ENCODE measurements at regions not wholly inside any gene's neighbourhood (a gene's known extent, or its start where the extent isn't known, plus 50 kb on each side); places are given as distances from the start of the nearest gene placed in this dataset.

DNA sequence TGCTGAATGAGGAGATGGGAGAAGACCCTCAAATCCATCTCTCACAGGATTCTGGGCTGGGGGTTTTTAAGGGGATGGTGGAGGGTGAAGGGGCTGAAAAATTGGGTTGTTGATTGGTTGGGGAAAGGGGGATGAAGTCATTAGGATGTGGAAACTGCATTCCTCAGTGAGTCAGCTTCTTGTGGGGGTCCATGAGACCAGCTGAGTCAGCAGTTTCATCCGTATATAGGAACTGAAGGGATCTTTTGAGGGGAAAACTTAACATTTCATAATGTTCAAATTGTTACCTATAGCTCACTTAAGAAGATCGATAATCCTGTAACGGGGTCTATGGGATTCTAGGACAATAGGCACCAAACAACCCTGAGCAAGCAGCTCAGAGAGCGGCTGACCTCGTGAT lies 213.4 kb downstream of the CBLN1 start:
- no peak for DNase-seq

DNA sequence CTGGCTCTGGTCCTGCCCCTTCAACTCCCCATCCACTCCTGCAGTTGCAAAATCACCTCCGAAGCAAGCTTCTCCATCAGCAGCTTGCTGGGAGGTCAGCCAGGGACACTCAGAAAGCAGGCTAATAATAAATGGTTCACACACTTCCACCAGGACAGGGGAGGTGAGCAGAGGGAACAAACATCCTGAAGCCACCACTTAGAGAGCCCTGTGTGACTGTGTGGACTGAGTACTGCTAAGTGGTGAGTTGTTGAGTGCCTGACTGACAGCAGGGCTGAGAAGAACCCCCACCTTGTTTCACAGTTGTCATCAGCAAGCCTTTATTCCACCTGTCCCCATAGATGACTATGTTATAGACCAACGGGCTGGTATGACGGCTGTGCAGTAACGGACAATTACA lies 213.9 kb downstream of the CBLN1 start:
- no peak for DNase-seq

DNA sequence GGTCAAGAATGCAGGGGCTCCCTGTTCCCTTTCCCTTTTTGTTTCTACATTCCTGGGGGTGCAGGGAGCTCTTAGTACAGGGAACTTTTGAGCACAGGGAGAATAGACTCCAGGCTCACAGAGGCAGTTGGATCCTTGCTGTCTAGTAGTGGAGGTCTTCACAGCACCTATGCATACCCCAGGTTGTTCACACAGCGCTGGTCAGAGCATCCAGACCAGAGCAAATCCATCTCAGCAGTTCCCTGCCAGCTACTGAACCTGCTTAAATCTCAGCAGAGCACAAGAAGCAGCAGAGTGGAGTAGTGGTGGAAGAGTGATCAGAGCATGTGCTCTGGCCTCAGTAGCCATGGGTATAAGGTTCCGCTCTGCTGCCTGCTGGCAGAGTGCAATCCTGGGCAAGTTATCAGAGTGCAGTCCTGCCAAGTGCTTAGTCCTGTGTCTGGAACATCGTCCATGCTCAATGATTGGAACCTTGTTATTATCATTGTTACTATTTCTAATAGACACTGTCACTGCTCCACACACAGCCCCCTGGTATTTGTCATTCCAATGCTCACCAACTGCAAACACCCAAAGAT lies 220.4 kb downstream of the CBLN1 start:
- DNase-seq = no peak

DNA sequence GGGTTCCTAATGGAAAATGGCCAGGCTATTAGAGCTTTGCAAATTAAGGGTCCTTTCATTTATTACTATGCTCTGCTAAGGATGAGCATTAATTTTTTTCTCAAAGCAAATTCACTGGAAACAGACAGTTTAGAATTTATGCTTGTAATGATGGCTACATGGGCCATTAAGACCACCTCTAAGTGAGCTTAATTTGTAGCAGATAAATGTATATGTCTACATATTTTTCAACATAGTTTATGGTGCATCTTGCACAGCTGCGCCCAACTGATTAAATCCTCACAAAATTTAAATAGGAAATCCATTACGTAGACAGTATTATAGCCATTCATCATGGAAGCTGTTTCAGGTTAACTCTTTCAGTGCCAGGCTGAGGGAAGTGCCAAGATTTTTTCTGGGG lies 220.9 kb downstream of the CBLN1 start:
- DNase-seq = no peak

DNA sequence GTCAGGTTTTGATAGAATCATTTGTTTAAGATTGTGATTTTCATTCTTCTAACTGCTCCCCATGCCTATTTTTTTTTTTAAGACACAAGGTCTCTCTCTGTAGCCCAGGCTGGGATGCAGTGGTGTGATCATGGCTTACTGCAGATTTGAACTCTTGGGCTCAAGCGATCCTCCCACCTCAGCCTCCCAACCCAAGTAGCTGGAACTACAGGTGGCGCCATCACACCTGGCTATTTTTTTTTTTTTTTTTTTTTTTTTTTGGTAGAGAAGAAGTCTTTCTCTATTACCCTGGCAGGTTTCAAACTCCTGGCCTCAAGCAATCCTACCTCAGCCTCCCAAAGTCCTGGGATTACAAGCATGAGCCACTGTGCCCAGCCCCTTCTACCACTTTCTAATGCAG lies 223.3 kb downstream of the CBLN1 start:
- DNase-seq = peak; percentile 8

DNA sequence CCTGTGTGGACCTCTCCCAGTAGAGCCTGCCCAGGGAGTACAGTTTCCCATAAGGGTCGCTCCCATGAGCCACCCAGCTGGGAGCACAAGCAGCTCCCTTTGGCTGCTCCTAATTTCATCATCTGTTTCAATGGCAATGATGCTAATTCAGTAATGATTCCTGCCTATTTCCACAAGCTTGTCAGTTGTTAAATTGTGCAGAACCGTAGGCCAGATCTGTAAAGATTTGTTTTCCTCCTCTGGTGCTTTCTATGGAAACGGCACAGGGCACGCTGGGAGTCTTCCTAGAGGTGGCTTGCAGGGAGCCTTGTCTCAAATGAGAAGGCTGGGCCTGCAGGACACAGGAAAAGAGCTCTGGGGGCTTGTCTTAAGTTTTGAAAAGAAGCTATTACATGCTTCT lies 223.7 kb downstream of the CBLN1 start:
- no peak for DNase-seq

DNA sequence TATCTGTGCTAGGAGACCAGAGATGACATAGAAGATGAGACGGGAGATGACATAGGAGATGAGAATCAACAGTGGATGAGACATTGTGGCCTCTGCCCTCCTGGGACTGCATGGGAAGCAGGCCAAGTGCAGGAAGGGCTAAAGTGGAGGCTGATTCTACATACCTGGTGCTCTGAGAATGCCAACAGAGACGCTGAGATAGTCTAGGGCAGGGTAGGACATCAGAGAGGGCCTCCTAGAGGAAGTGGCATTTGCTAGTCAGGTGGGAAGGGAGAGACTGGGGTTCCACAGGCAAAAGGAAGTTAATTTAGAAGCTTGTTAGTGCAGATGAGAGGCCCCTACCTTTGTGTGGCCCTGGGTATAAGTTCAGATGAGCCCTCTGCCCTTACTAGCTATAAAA lies 224.2 kb downstream of the CBLN1 start:
- no peak for DNase-seq

DNA sequence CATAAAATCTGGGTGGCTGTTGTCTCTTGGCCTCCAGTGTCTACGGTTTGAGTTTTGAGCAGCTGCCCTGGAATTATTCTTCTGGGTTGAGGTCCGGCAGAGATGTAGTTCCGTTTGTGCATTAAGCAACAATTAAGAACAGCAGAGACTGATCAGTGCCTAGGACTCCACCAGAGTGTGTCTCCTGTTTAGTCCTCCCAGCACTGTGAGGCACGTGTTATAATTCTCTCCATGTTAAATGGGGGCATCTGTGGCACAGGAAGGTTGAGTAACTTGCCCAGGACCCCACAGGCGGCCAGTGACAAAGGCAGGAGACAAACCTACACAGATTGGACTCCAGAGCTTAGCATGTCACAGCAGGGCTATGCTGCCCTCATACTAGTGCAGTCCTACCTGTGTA lies 225.1 kb downstream of the CBLN1 start:
- no peak for DNase-seq

DNA sequence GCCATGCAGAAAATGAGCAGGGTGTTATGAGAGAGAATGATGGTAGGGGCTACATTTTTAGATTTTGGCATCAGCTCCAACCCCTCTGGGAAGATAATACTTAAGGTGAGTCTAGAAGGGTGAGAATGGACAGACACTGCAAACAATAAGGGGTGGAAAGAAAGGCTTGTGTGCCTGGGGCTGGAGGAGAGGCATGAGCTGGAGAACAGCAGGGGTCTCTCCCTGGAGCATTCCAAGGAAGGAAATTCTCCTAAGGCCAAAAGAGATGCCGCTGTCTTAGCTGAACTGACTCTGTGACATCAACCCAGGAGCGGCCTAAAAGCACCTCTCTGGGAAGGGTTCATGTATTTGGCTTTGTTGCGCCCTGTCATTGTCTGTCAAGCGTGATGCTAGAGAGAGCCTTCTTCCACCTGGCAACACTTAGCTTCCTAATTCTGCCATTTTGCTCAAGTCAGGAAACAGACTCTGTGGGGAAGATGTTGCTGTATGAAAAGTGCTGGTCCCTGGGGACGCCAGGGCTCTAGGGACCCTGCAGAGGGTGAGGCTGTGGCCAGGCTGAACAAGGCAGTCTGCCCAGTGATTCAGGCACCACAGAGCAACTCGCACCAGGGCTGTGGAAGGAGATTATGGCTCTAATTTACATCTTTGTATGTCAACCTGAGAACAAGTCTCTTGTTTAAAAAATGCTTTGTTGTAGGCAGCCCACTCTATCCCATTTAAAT lies 225.7 kb downstream of the CBLN1 start:
- DNase-seq = no peak

DNA sequence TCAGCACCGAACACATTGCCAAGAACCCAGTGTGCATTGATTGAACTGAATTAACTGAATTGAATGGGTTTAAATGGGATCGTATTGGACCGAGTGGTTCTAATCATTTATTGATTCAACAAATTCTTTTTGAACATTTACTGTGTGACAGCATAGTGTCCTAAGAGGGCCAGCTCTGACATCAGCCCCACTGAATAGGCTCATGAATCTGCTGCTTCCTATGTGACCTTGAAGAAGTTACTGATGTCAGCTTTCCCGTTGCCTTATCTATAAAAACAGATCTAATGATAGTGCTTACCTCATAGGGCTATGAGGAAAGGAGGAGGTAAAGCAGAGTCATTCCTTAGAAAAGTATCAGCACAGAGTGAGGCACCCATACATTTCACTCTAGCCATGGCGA lies 226.3 kb downstream of the CBLN1 start:
- no peak for DNase-seq

DNA sequence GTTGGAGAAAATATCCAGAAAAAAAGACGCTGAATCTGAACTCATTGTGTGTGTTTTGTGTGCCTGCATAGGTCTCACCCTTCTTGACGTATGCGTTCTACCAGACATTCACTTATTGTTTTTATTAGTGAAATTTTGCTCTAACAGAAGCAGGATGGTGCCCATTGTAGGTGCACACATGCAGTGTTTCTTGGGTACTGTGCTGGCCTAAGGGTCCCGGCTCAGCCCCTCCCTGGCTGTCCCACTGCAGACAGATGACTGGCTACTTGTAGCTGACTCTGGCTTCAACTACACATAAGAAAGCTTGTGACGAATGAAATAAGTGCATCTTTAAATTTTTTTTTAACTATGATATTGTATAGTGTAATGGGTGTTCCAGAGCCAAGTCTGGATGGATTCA lies 227.0 kb downstream of the CBLN1 start:
- DNase-seq = no peak

DNA sequence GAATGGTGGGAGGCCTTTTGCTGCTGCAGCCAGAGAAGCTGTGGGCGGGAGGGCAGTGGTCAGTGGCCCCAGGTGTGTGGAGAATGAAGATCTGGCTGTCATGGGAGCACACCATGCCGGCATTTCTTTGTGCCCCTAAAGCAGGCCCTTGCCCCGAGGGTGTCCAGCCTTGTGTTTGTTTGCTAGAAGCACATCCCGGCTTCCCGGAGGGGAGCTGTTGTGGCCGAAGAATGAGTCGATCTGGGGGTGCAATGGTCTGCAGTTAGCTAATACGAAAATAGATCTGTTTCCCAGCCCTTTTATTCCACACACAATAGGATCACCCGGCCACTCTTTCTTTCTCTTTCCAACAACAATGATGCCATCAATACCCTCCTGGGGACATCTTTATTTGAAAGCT lies 228.8 kb downstream of the CBLN1 start:
- DNase-seq = no peak

DNA sequence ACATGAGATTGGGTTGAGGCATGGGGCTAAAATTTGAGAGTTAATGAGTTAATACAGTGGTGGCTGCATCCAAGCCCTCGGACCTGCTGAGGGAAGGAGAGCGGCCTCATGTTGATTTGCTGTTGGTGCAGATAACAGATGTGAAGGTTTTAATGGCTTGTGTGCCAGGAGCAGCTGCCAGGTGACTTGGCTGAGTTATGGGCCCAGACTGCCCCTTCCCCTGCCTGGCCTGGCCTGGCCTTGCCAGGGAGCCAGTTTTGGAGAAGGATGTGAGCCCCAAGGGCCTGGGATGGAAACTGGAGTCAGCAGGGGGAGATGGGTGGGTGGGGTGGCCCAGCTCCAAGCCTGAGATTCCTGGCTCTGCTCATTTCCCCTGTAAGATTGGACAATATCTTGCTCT lies 230.1 kb downstream of the CBLN1 start:
- no peak for DNase-seq

DNA sequence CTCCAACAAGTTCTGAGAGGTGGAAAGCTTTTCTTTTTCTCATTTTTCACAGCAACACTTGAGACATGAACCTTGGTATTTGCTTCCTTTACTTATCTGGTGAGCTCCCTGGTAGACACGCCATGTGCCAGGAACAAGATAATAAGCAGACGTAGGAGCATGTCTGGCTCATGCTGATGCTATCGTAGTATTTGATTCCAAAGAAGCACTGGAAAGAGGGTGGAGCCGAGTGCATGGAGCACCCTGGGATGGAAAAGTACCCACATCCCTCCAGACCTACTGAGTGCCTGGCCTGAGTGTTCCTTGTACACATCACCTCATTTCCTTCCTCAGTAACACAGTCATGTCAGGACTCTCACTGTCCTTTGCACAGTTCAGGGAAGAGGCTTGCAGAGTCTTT lies 231.0 kb downstream of the CBLN1 start:
- DNase-seq = no peak

DNA sequence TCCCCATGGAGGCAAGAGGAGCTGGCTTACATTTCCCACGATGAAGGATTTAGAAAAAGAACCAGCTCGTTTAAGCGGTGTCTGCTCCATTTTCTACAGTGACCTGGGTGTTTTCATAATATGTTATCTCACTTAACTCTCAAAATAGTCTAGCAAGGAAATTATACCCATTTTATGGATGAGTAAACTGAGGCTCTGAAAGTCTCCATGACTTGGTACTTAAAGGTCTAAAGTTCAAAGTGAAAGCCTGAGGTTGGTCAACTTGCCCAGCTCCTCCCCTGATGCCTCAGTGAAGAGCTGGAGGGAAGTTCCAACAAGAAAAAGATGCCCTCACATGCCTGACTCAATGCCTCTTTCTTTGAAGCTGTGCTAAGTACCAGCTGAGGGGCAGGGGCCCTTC lies 232.0 kb downstream of the CBLN1 start:
- DNase-seq = no peak

DNA sequence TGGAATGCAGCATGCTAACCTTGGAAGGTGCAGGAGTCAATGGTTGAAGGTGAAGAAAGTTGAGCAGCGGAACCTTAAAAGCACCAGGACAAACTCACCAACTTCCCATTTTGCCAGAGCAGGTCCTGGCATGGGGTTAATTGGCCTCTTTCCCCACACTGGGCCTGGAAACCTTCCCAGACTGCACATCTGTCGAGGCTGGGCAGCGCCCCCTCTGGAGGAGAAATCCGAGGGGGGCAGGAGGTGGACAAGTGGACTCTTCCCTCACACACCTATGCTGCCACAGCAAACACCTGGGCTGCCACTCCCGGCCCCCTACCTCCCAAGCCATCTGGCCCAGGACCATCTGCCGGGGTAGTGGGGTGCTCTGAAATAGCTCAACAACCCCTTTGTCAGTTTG lies 232.4 kb downstream of the CBLN1 start:
- DNase-seq = no peak

DNA sequence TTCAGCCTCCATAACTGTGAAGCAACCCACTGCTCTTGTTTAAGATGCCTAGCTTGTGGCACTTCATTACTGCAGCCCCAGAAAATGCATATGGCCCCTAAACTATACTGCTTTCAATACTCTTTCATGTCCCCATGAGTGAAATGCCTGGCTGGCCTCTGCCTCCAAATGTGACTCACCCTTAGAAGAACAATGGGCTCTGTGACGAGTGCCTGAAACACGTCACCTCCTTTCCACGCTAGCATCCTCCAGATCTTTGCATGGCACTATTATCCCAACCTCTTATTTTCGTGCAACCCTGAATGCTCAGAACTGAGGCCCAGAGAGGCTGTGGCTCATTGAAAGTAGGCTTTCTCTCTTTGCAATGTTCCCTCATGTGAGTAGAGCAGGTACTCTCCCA lies 233.1 kb downstream of the CBLN1 start:
- no peak for DNase-seq

DNA sequence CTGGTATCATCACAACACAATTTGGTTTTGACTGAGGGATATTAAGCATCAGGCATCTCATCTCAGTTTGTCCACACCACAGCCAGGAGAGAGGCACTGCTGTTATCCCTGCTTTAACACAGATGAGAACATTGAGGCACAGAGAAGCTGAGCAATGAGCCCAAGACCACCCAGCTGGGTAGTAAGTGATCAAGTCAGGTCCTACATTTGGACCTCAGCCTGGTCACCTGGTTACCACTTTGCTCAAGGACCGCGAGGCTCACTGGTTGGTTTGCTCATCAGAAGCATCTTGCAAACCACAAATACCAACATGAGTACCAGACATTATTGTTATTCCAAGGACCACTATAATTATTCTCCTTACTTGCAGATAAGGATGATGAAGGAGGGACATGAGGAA lies 245.5 kb downstream of the CBLN1 start:
- DNase-seq = no peak

DNA sequence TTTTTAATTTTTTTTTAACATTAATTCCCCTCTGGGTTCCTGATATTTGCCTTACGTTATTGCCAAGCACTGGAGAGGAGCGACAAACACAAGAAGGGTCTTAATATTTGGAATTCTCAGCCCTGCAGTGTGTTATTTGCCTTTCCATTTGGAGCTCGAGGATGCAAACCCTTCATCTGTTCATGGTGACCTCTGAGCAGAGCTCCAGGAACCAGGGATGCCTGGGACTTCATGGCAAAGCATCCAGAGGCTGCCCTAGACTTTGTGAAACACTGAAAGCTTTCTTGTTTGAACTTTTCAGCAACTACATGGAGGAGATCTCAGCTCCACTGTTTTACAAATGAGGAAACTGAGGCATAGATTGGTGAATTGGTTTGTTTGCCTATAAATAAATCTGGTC lies 254.2 kb downstream of the CBLN1 start:
- no peak for DNase-seq

DNA sequence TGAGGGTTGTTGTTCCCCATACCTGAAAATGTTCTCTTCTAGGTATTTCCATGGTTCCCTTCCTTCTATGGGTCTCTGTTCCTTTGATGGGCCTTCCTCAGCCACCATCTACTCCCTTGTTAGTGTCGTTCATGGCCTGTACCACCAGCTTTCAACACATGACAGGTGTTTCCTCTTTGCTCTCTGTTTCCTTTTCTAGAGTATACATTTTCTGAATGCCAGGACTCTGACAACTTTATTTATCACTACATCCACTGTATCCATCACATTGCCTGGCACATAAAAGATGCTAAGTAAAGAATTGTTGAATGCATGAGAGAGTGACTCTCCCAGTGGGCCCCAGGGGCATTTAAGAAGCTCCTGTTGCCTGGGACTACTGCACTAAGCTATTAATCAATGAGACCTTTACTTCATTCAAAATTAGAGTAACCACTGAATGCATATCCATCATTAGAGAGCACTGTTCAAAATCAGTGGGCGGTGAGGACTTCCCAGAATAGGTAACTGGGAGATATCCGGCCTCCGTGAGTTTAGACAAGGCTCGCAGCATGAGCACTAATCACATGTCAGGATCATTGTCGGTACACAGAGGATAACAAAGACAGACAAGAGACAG lies 255.0 kb downstream of the CBLN1 start:
- DNase-seq = no peak

DNA sequence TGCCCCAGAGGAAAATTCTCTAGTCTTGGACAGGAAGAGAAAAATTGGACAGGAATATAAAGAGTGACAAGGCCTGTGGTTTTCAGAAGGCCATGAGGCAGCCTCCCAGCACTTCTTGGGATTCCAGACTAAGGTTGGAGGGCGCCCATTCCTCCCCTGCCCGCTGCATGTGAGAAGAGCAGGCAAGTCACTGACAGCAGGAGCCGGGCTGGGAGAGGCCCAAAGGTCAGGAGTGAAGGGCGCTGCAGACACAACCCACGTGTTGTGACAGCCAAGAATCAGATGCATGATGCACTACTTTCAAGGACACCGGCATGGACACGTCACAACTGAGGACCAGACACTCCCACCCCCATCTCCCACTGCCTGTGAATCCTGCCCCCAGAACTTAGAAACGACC lies 256.7 kb downstream of the CBLN1 start:
- DNase-seq = no peak

DNA sequence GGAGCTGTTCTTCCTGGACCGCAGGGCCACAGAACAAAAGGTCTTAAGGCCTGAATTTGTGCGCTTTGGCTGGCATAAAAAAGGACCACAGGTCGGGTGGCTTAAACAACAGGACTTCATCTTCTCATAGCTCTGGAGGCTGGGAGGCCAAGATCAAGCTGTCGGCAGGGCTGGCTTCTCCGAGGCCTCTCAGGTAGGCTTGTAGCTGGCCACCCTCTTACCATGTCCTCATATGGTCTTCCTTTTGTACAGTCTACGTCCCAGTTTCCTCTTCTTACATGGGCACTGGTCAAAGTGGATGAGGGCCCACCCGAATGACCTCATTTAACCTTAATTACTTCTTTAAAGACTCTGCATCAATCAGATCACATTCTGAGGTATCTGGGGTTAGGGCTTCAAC lies 257.6 kb downstream of the CBLN1 start:
- DNase-seq = no peak

DNA sequence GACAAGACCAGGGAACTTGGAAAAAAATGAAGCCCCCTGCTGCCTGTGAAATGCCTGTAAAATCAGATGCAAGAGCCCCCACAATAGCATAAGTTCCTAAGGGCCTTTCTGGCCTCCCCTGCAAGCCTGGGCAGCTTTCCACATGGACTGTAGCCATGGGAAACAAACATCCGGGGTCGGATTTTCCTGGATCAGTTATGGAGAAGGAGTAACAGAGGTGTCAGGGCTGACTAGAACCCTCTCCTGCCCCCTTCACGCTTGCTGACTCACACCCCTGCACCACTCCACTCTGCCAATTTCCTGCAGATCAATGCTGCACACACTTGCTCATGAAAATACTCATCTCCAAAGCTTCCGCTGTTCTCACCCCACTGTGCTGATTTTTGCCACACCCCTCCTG lies 258.6 kb downstream of the CBLN1 start:
- DNase-seq = peak; percentile 42

DNA sequence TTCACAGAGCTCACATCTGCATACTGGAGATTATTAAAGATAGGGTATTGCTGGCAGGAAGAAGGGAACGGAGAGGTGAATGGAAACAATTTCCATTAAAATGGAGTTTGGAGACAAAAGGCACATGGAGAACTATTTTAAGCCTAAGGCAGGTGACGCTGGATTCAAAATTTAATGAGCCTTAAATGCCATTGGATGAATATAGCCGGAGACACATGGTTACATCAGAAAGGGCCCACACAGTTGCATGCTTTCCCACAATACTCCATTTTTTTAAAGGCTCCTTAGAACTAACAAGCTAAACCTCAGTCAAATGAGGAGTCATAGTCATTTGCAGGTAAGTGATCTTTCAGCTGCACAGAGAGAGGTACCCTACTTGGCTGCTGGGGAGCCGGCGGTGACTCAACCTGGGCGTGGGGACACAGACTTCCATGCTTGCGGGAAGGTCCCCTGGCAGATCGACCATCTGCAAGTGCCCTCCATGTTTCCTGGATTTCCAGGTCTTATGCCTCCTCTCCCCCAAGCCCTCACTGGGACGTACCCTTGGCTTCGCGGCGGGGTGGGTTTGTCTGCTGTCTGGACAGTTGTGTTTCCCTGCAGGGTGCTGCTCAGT lies 259.2 kb downstream of the CBLN1 start:
- DNase-seq = no peak

All from NCI-H1105 (cell line).